ENCODE measurements at regions not wholly inside any gene's neighbourhood (a gene's known extent, or its start where the extent isn't known, plus 50 kb on each side); places are given as distances from the start of the nearest gene placed in this dataset.

GRCh38 chr7:34275624-34276023, 370.3 kb downstream of the BMPER start:
- no peak for DNase-seq (ENCODE audit: low spot score)

- peak; percentile 29 for DNase-seq (ENCODE audit: low spot score)
Measured at GRCh38 chr7:34277016-34277802, 371.9 kb downstream of the BMPER start.

DNA sequence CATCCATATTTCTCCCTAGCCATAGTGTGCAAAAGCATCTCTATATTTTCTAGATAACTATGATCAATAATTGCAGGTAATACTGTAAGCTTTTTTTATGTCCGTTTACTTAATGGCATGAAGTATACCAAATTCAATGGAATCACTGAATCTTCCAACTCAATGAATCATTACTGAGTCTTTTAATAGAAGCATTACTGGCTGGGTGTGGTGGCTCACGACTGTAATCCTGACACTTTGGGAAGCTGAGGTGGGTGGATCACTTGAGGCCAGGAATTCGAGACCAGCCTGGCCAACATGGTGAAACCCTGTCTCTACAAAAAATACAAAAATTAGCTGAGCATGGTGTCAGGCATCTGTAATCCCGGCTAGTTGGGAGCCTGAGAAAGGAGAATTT, 372.5 kb downstream of the BMPER start:
- DNase-seq (ENCODE audit: low spot score) = no peak

GRCh38 chr7:34281260-34281659, 375.9 kb downstream of the BMPER start:
- no peak for DNase-seq (ENCODE audit: low spot score)

DNA sequence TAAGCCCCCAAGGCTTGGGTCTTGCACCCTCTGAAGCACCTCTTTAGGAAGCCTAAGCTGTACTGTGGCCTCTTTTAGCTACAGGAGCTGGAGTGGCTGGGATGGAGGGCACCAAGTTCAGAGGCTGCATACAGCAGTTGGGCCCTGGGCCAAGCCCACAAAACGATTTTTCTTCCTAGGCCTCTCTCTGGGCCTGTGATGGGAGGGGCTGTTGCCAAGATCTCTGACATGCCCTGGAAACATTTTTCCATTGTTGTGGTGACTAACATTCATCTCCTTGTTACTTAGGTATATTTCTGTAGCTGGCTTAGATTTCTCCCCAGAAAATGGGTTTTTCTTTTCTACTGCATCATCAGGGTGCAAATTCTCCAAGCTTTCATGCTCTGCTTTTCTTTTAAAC, 375.7 kb upstream of the NPSR1 start:
- no peak for DNase-seq (ENCODE audit: low spot score)

DNA sequence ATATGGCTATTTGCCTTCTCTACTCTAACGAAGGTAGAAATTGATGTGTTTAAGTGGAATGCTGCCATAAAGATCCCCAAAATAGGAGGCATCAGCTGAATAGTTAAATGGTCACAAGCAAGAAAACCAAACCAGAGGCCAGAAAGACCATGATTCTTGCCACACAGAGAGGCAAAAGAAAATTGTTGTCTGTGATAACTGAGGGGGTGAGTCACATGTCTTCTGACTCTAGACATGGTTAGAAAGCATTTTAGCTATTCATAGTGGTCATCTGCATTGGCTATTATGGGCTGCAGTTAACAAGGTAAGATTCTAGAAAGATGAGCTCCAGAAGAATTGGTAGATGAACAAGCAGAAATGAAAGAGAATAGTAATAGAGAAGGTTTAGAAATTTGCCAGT, 361.4 kb upstream of the NPSR1 start:
- peak; percentile 50 for DNase-seq (ENCODE audit: low spot score)

GRCh38 chr7:34298492-34299013, 359.5 kb upstream of the NPSR1 start:
- no peak for DNase-seq (ENCODE audit: low spot score)

GRCh38 chr7:34299066-34299465, 359.0 kb upstream of the NPSR1 start:
- no peak for DNase-seq (ENCODE audit: low spot score)

- no peak for DNase-seq (ENCODE audit: low spot score)
Measured at GRCh38 chr7:34307540-34307939, 350.5 kb upstream of the NPSR1 start.

DNA sequence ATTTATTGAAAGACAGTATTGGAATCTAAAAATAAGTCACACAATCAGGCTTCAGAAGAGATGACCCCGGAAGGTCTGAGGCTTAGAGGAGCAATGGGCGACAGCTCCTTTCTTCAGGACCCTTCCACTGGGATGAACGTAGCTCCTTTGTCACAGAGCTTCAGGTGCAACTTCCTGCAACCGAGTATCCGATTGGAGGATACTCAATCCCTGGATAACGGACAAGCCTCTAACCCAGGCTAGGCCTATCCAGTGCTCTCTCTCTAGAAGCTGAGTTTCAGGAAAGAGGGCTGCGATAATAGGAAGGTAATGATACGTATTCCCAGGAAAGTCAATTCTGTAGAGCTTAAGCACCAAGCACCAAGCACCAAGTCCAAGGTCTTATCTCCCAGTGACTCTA, 349.4 kb upstream of the NPSR1 start:
- DNase-seq (ENCODE audit: low spot score) = no peak

GRCh38 chr7:34309116-34309515, 348.9 kb upstream of the NPSR1 start:
- no peak for DNase-seq (ENCODE audit: low spot score)

DNA sequence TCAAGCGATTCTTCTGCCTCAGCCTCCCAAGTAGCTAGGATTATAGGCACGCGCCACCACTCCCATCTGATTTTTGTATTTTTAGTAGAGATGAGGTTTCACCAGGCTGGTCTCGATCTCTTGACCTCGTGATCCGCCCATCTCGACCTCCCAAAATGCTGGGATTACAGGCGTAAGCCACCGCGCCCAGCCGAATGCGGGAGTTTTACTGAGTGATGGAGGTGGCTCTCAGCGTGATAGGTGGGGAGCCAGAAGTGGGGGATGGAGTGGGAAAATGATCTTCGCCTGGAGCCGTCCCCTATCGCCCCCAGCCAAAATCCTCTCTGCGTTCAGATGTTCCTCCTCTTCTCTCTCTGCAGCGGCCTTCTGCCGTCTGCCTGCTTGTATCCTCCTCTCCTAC, 348.4 kb upstream of the NPSR1 start:
- DNase-seq (ENCODE audit: low spot score) = no peak

GRCh38 chr7:34311591-34311990, 346.4 kb upstream of the NPSR1 start:
- DNase-seq (ENCODE audit: low spot score) = no peak

- DNase-seq (ENCODE audit: low spot score) = no peak
Measured at GRCh38 chr7:34312624-34313023, 345.4 kb upstream of the NPSR1 start.

DNA sequence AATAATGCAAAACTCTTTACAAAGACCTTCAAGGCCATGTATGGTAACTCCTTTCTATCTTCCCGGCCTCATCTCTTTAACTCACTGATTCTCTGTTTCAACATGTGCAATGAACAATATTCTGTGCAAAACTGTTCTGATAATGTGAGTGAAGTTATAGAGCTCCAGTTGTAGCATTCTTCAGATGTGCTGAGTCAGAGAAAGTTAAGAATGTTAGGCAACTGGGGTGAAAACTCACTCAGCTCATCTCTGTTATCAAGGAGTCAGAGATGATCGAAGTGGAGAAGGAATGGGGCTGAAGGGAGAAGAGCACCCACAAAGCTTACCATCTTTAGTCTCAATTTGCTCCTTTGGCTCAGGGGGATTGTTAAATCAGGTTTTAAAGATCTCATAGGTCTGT, 344.7 kb upstream of the NPSR1 start:
- peak; percentile 42 for DNase-seq (ENCODE audit: low spot score)

GRCh38 chr7:34315032-34315431, 343.0 kb upstream of the NPSR1 start:
- peak; percentile 75 for DNase-seq (ENCODE audit: low spot score)

DNA sequence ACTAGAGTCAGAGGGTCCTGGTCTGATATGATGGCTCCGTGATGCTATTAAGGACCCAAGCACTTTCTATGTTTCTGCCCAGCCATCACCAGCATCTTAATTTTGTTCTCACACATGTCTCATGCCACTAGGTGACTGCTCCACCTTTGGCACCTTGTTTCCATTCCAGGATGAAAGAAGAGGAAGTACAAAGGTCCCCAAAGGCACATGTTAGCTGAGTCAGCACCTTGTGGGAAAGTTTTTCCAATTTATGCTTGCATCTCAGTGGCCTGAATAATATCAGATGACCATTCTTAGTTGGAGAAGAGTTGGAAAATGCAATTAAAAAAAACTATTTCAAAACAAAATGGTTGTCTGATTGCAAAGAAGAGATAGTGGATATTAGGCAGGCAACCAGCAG, 341.0 kb upstream of the NPSR1 start:
- DNase-seq (ENCODE audit: low spot score) = no peak

DNA sequence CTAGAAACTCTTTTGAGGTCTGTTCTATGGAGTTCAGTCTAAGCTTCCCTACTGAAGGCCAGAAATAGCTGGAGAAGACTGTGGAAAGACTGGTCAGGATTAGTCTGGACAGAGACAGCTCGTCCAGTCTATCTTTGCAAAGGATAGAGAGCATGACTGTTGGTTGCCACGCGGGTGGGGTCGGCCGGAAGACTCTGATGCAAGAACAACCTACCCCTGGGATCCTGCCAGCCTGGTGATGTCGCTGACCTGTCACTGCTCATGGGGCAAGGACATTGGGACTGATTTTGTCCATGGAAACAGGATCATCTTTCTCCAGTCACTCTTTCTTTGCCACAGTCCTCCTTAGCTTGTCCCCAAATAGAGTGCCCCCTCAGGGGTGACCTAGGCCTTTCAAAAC, 337.6 kb upstream of the NPSR1 start:
- DNase-seq (ENCODE audit: low spot score) = peak; percentile 10

GRCh38 chr7:34320926-34321661, 336.9 kb upstream of the NPSR1 start:
- peak; percentile 87 for DNase-seq (ENCODE audit: low spot score)

DNA sequence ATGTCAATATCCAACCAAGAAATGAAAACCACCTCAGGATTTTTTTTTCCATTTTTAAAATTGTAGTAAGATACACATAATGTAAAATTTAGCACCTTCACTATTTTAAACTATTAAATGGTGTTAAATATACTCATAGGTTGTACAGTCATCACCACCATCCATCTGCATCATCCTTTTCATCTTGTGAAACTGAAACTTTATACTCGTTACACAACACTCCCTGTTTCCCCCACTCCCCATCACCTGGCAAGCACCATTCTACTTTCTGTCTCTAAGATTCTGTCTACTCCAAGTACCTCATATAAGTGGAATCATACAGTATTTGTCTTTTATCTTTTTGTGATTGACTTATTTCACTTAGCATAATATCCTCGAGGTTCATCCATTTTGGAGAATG, 335.2 kb upstream of the NPSR1 start:
- no peak for DNase-seq (ENCODE audit: low spot score)

DNA sequence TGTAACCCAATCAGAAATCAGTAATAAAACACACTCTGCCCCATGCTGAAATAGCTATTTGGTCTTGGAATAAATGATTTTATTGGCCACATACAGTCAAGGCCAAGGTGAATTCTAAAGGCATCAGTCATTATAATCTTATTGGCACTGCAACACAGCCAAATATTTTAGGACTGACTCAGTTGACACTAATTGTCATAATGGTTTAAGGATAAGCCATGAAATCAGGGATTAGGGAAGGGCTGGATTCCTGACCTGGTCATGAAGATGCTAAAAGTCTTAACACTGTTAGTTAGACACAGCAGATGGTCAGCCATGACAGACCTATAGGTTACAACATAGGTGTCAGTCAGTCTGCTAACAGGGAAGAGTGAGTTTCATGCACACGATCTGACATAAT, 330.3 kb upstream of the NPSR1 start:
- DNase-seq (ENCODE audit: low spot score) = no peak

DNA sequence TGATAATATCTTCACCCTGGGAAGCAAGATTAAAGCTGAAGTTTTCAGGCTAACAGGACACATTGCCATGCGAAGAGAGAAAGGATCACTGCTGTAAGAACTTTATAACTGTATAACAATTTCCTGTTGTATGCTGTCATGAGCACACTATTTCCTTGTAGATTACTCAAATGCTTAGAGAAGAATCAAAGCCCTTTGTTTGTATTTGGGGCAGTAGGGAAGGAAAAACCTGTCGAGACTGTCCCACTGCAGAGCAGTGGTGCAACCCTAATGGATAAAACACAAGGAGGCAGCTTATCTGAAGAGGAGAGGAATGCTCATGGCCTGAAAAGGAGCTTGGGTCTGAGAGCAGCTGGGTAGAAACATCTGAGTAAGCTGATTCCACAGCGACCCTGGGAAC, 327.7 kb upstream of the NPSR1 start:
- no peak for DNase-seq (ENCODE audit: low spot score)

- DNase-seq (ENCODE audit: low spot score) = no peak
Measured at GRCh38 chr7:34331102-34331501, 326.9 kb upstream of the NPSR1 start.

GRCh38 chr7:34332006-34332405, 326.0 kb upstream of the NPSR1 start:
- no peak for DNase-seq (ENCODE audit: low spot score)

All from GM03348 (cell line).